Activated CD4-positive, alpha-beta T cell treated with anti-CD3 and anti-CD28 coated beads for 36 hours (primary cell): ENCODE measurements at regions not wholly inside any gene's neighbourhood (a gene's known extent, or its start where the extent isn't known, plus 50 kb on each side); places are given as distances from the start of the nearest gene placed in this dataset.

Experiments
- ATAC-seq: fragments of 200-7000 bp; cut with Tn5 transposase; one replicate; pipeline ENCODE4 v1.10.0; 2021; ENCODE audit warnings: mild to moderate bottlenecking, moderate library complexity
- CTCF ChIA-PET: fragments of 350-600 bp; sonication (Branson Sonifier 250); formaldehyde crosslinking; loops from one replicate; lab custom pipeline; 2021; ENCODE audit warnings: antibody characterized with exemption; lab: Charles Lee
- POLR2A ChIA-PET: fragments of 350-600 bp; sonication (Branson Sonifier 250); formaldehyde crosslinking; loops from one replicate; lab custom pipeline; 2021; ENCODE audit warnings: antibody characterized with exemption, inconsistent platforms; lab: Charles Lee
- DNase-seq: peaks from one replicate; pipeline ENCODE4 v3.0.0-alpha.2; 2020
- H3K27ac Mint-ChIP-seq: one replicate; pipeline ENCODE4 v1.8.0; 2021; ENCODE audit warnings: mixed read lengths
- H3K27me3 Mint-ChIP-seq: one replicate; pipeline ENCODE4 v1.8.0; 2021; ENCODE audit warnings: mixed read lengths
- H3K36me3 Mint-ChIP-seq: one replicate; pipeline ENCODE4 v1.8.0; 2021; ENCODE audit warnings: low read depth, mixed read lengths
- H3K4me1 Mint-ChIP-seq: one replicate; pipeline ENCODE4 v1.8.0; 2021; ENCODE audit warnings: mixed read lengths
- H3K4me3 Mint-ChIP-seq: one replicate; pipeline ENCODE4 v1.8.0; 2021; ENCODE audit warnings: mild to moderate bottlenecking, moderate library complexity, mixed read lengths
- H3K9me3 Mint-ChIP-seq: one replicate; pipeline ENCODE4 v1.8.0; 2021; ENCODE audit warnings: low read depth, mixed read lengths
- intact Hi-C, 2 experiments: fragments of 100-400 bp; cut with DNase I in 1 of 2; cut with micrococcal nuclease in 1 of 2; formaldehyde crosslinking; loops; one replicate each; pipeline versions ENCODE4 v1.14.2 to v1.15.1; 2022 to 2024; cut with DNase I, micrococcal nuclease

GRCh38 chr10:124228471-124228870 is 135.1 kb upstream of the CHST15 start:
- DNase-seq (no peak), ATAC-seq (no peak)
- ChIA-PET CTCF (interaction anchor here (0.8 kb wide), 1 partner anchor 13 kb away, joined by 3 read pairs; no protein-coding TSS in a partner anchor), POLR2A (no interaction called here)
- H3K4me1 Mint-ChIP-seq, result no peaks in the 10 kb centered on the region
- peaks cover 3% of the 10 kb centered on the region for H3K27me3 Mint-ChIP-seq
- H3K4me3 Mint-ChIP-seq, result no peak overlapping the region
- intact Hi-C loops, result loop anchor here in 1 of 2 experiments (5.0 to 10.0 kb wide), 2 partner anchors 234 to 504 kb away; no protein-coding TSS in a partner anchor
- no peaks in the 10 kb centered on the region for H3K36me3 Mint-ChIP-seq
- peaks cover 25% of the 10 kb centered on the region for H3K9me3 Mint-ChIP-seq
- H3K27ac Mint-ChIP-seq, result no peak overlapping the region

GRCh38 chr10:124227988-124228387 is 134.6 kb upstream of the CHST15 start:
- H3K27ac Mint-ChIP-seq, result no peak overlapping the region
- H3K4me3 Mint-ChIP-seq, result peak overlapping the region; percentile 1
- no peak for ATAC-seq
- H3K4me1 Mint-ChIP-seq, result no peaks in the 10 kb centered on the region
- POLR2A ChIA-PET, result no interaction called here
- H3K36me3 Mint-ChIP-seq, result no peaks in the 10 kb centered on the region
- CTCF ChIA-PET, result no interaction called here
- intact Hi-C loops, result loop anchor here in 1 of 2 experiments (5.0 to 10.0 kb wide), 2 partner anchors 233 to 504 kb away; no protein-coding TSS in a partner anchor
- no peak for DNase-seq
- peaks cover 25% of the 10 kb centered on the region for H3K9me3 Mint-ChIP-seq
- H3K27me3 Mint-ChIP-seq, result peaks cover 3% of the 10 kb centered on the region

- DNase-seq, result no peak
- H3K4me3 Mint-ChIP-seq, result peak overlapping the region; percentile 1
Measured at GRCh38 chr10:124227055-124227975, 133.9 kb upstream of the CHST15 start.

GRCh38 chr10:124226271-124227054 is 133.1 kb upstream of the CHST15 start:
- intact Hi-C loops, result loop anchor here in 1 of 2 experiments (5.0 to 10.0 kb wide), 2 partner anchors 232 to 506 kb away; no protein-coding TSS in a partner anchor
- CTCF ChIA-PET, result interaction anchor here (1.0 to 1.2 kb wide), 2 partner anchors 162 to 231 kb away, joined by 3 to 9 read pairs; no protein-coding TSS in a partner anchor
- H3K9me3 Mint-ChIP-seq, result peaks cover 25% of the 10 kb centered on the region
- peak overlapping the region; percentile 1 for H3K4me3 Mint-ChIP-seq
- peak overlapping the region; percentile 64 for H3K27ac Mint-ChIP-seq
- ATAC-seq (peak; percentile 3), DNase-seq (peak; percentile 16)
- POLR2A ChIA-PET, result no interaction called here
- no peaks in the 10 kb centered on the region for H3K4me1 Mint-ChIP-seq
- H3K27me3 Mint-ChIP-seq, result peaks cover 6% of the 10 kb centered on the region
- H3K36me3 Mint-ChIP-seq, result no peaks in the 10 kb centered on the region

More at GRCh38 chr10:124227055-124227975, 133.9 kb upstream of the CHST15 start:
- peaks cover 25% of the 10 kb centered on the region for H3K9me3 Mint-ChIP-seq
- intact Hi-C loops, result loop anchor here in 1 of 2 experiments (5.0 to 10.0 kb wide), 2 partner anchors 233 to 505 kb away; no protein-coding TSS in a partner anchor
- H3K4me1 Mint-ChIP-seq, result no peaks in the 10 kb centered on the region
- ChIA-PET CTCF (no interaction called here), POLR2A (no interaction called here)
- H3K36me3 Mint-ChIP-seq, result no peaks in the 10 kb centered on the region
- H3K27ac Mint-ChIP-seq, result no peak overlapping the region
- H3K27me3 Mint-ChIP-seq, result peaks cover 3% of the 10 kb centered on the region
- no peak for ATAC-seq

- DNase-seq (peak; percentile 74), ATAC-seq (peak; percentile 64)
- ChIA-PET CTCF (interaction anchor here (1.0 to 1.9 kb wide), 3 partner anchors 163 to 231 kb away, joined by 3 to 9 read pairs (median 6); no protein-coding TSS in a partner anchor), POLR2A (no interaction called here)
- H3K27ac Mint-ChIP-seq, result peak overlapping the region; percentile 64
- intact Hi-C loops, result loop anchor here in 1 of 2 experiments (1.0 to 10.0 kb wide), 4 partner anchors 72 to 507 kb away; no protein-coding TSS in a partner anchor
- H3K36me3 Mint-ChIP-seq, result no peaks in the 10 kb centered on the region
- peaks cover 6% of the 10 kb centered on the region for H3K27me3 Mint-ChIP-seq
- peaks cover 23% of the 10 kb centered on the region for H3K9me3 Mint-ChIP-seq
- H3K4me3 Mint-ChIP-seq, result peak overlapping the region; percentile 33
- no peaks in the 10 kb centered on the region for H3K4me1 Mint-ChIP-seq
Measured at GRCh38 chr10:124225467-124226270, 132.3 kb upstream of the CHST15 start.

- no peak overlapping the region for H3K27ac Mint-ChIP-seq
- no peak for ATAC-seq
- DNase-seq, result no peak
- intact Hi-C loops, result loop anchor here in 1 of 2 experiments (1.0 to 10.0 kb wide), 4 partner anchors 72 to 507 kb away; no protein-coding TSS in a partner anchor
- ChIA-PET POLR2A (no interaction called here), CTCF (interaction anchor here (1.0 to 1.9 kb wide), 3 partner anchors 164 to 230 kb away, joined by 3 to 9 read pairs (median 6); no protein-coding TSS in a partner anchor)
- H3K9me3 Mint-ChIP-seq, result peaks cover 23% of the 10 kb centered on the region
- no peaks in the 10 kb centered on the region for H3K4me1 Mint-ChIP-seq
- H3K36me3 Mint-ChIP-seq, result no peaks in the 10 kb centered on the region
- peaks cover 6% of the 10 kb centered on the region for H3K27me3 Mint-ChIP-seq
- no peak overlapping the region for H3K4me3 Mint-ChIP-seq
Measured at GRCh38 chr10:124225029-124225466, 131.7 kb upstream of the CHST15 start.

- CTCF ChIA-PET, result interaction anchor here (1.9 kb wide), 1 partner anchor 230 kb away, joined by 6 read pairs; no protein-coding TSS in a partner anchor
- Mint-ChIP-seq H3K27me3 (peaks cover 6% of the 10 kb centered on the region), H3K9me3 (peaks cover 20% of the 10 kb centered on the region), H3K27ac (no peak overlapping the region), H3K36me3 (no peaks in the 10 kb centered on the region), H3K4me1 (no peaks in the 10 kb centered on the region), H3K4me3 (no peak overlapping the region)
- POLR2A ChIA-PET, result interaction anchor here (0.6 kb wide), 1 partner anchor 269 kb away, joined by 4 read pairs; no protein-coding TSS in a partner anchor
- intact Hi-C loops, result loop anchor here in 1 of 2 experiments (1.0 to 10.0 kb wide), 4 partner anchors 71 to 508 kb away; no protein-coding TSS in a partner anchor
- peak; percentile 36 for DNase-seq
- ATAC-seq, result no peak
Measured at GRCh38 chr10:124224331-124225028, 131.1 kb upstream of the CHST15 start.

- intact Hi-C loops, result loop anchor here in 1 of 2 experiments (10.0 kb wide), 1 partner anchor 229 kb away; no protein-coding TSS in a partner anchor
- no peak for ATAC-seq
- DNase-seq, result no peak
- Mint-ChIP-seq H3K4me1 (no peaks in the 10 kb centered on the region), H3K36me3 (no peaks in the 10 kb centered on the region), H3K27me3 (peaks cover 6% of the 10 kb centered on the region), H3K27ac (no peak overlapping the region), H3K9me3 (peaks cover 14% of the 10 kb centered on the region), H3K4me3 (no peak overlapping the region)
- ChIA-PET POLR2A (interaction anchor here (0.6 kb wide), 1 partner anchor 268 kb away, joined by 4 read pairs; no protein-coding TSS in a partner anchor), CTCF (interaction anchor here (1.9 kb wide), 1 partner anchor 229 kb away, joined by 6 read pairs; no protein-coding TSS in a partner anchor)
Measured at GRCh38 chr10:124223711-124224085, 130.3 kb upstream of the CHST15 start.

GRCh38 chr10:124222988-124223710 is 129.8 kb upstream of the CHST15 start:
- no peak for ATAC-seq
- H3K9me3 Mint-ChIP-seq, result peaks cover 14% of the 10 kb centered on the region
- H3K4me1 Mint-ChIP-seq, result no peaks in the 10 kb centered on the region
- ChIA-PET POLR2A (interaction anchor here (1.3 kb wide), 1 partner anchor 9 kb away, joined by 3 read pairs; no protein-coding TSS in a partner anchor), CTCF (interaction anchor here (0.7 kb wide), 1 partner anchor 98 kb away, joined by 3 read pairs; no protein-coding TSS in a partner anchor)
- intact Hi-C loops, result loop anchor here in 1 of 2 experiments (10.0 kb wide), 1 partner anchor 228 kb away; no protein-coding TSS in a partner anchor
- H3K27ac Mint-ChIP-seq, result no peak overlapping the region
- no peak for DNase-seq
- no peak overlapping the region for H3K4me3 Mint-ChIP-seq
- peaks cover 6% of the 10 kb centered on the region for H3K27me3 Mint-ChIP-seq
- no peaks in the 10 kb centered on the region for H3K36me3 Mint-ChIP-seq
